ENCODE measurements at regions not wholly inside any gene's neighbourhood (a gene's known extent, or its start where the extent isn't known, plus 50 kb on each side); places are given as distances from the start of the nearest gene placed in this dataset.

DNA sequence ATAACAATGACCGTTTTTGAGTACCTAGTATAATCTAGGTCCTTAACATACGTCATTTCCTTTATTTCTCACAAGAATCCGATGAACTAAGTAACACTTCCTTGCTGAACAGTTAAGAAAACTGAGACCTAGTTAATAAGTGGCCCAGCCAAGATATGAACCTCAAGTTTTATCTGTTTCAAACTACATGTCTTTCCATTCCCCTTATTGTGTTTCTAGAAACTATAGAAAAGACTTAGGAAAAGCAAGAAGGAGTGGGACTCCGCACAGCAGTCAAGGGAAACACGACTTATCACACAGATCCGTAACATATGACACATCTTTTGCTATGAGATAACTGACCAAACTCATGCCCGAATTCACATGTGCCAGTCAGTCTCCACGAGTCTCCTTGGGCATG is 221.2 kb upstream of the ADAMTS9 start:
- TF ChIP-seq, protein P1, sequence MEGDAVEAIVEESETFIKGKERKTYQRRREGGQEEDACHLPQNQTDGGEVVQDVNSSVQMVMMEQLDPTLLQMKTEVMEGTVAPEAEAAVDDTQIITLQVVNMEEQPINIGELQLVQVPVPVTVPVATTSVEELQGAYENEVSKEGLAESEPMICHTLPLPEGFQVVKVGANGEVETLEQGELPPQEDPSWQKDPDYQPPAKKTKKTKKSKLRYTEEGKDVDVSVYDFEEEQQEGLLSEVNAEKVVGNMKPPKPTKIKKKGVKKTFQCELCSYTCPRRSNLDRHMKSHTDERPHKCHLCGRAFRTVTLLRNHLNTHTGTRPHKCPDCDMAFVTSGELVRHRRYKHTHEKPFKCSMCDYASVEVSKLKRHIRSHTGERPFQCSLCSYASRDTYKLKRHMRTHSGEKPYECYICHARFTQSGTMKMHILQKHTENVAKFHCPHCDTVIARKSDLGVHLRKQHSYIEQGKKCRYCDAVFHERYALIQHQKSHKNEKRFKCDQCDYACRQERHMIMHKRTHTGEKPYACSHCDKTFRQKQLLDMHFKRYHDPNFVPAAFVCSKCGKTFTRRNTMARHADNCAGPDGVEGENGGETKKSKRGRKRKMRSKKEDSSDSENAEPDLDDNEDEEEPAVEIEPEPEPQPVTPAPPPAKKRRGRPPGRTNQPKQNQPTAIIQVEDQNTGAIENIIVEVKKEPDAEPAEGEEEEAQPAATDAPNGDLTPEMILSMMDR (IDR thresholded peaks at IDR 0.05), result no peak
- no peak for TF ChIP-seq POLR2A (IDR thresholded peaks at IDR 0.05)
